ENCODE measurements at regions not wholly inside any gene's neighbourhood (a gene's known extent, or its start where the extent isn't known, plus 50 kb on each side); places are given as distances from the start of the nearest gene placed in this dataset.

- RAD21 ChIA-PET (ENCODE audit: unreplicated experiment), result no interaction called here
- in situ Hi-C loops (cut with MboI) (no loop called here), intact Hi-C loops (cut with micrococcal nuclease; ENCODE audit: unreplicated experiment) (no loop called here)
- Histone ChIP-seq H3K27me3 (replicated peaks in 1 of 2; ENCODE audit: control insufficient read depth in 2 of 2, insufficient read depth in 2 of 2, low read length in 1 of 2) (no peaks in the 10 kb centered on the region; a peak in 1 of 4 replicates), H4K20me1 (ENCODE audit: control insufficient read depth, insufficient read depth) (no peaks in the 10 kb centered on the region), H3K36me3 (ENCODE audit: control insufficient read depth in 2 of 2, insufficient read depth in 2 of 2, low read length in 1 of 2) (no peaks in the 10 kb centered on the region), H3K4me2 (ENCODE audit: control insufficient read depth, insufficient read depth) (no peak overlapping the region), H3K79me2 (ENCODE audit: control insufficient read depth, insufficient read depth, low read length) (no peaks in the 10 kb centered on the region), H2AFZ (ENCODE audit: control insufficient read depth, low read depth, low read length) (no peak overlapping the region), H3K4me3 (no peak overlapping the region), H3K4me1 (ENCODE audit: control insufficient read depth, insufficient read depth, low read length) (no peaks in the 10 kb centered on the region), H3K27ac (ENCODE audit: control insufficient read depth, insufficient read depth) (no peak overlapping the region), H3K9ac (ENCODE audit: control insufficient read depth, insufficient read depth, low read length) (no peak overlapping the region), H3K9me3 (replicated peaks; ENCODE audit: control insufficient read depth, insufficient read depth, low read length) (no peaks in the 10 kb centered on the region)
- WGBS (ENCODE audit: insufficient coverage, insufficient replicate concordance, low lambda C conversion rate, missing lambda C conversion rate), result 30% methylated on average over 7 of the region's 7 CpGs
- POLR2A ChIA-PET, result interaction anchor here (0.7 kb wide), 1 partner anchor 12 kb away, joined by 3 read pairs; no protein-coding TSS in a partner anchor
- SMC1A ChIA-PET (ENCODE audit: uncharacterized antibody, unreplicated experiment), result interaction anchor here (0.9 to 1.5 kb wide), 2 partner anchors 10 to 129 kb away, joined by 3 read pairs; no protein-coding TSS in a partner anchor
- no peak for DNase-seq (ENCODE audit: low read depth, low spot score)
- no peak for TF ChIP-seq BRCA1 (IDR thresholded peaks at IDR 0.05; ENCODE audit: low read depth, low read length)
- no peak for TF ChIP-seq GATAD2B (conservative IDR thresholded peaks at IDR 0.05; ENCODE audit: low read depth)
- no peak for TF ChIP-seq CTCF (IDR thresholded peaks at IDR 0.05 in 2 of 3, conservative IDR thresholded peaks at IDR 0.05 in 1 of 3; ENCODE audit: control insufficient read depth in 2 of 3, extremely low read depth in 1 of 3, insufficient read depth in 1 of 3, low read depth in 3 of 3, low read length in 3 of 3)
- TF ChIP-seq MTA2 (IDR thresholded peaks at IDR 0.05; ENCODE audit: low read depth), result no peak
- no peak for TF ChIP-seq ETV6 (conservative IDR thresholded peaks at IDR 0.05 in 1 of 2, IDR thresholded peaks at IDR 0.05 in 1 of 2; ENCODE audit: borderline replicate concordance in 1 of 2, low read depth in 1 of 2)
- TF ChIP-seq NR2C1 (IDR thresholded peaks at IDR 0.05), result no peak
- no peak for TF ChIP-seq TCF7 (IDR thresholded peaks at IDR 0.05; ENCODE audit: borderline replicate concordance)
- TF ChIP-seq PAX8 (IDR thresholded peaks at IDR 0.05), result no peak
- no peak for TF ChIP-seq ESRRA (IDR thresholded peaks at IDR 0.05; ENCODE audit: low read length)
- no peak for TF ChIP-seq TCF3 (IDR thresholded peaks at IDR 0.05; ENCODE audit: borderline replicate concordance, insufficient read depth, low read depth, low read length)
- no peak for ATAC-seq
- CTCF ChIA-PET, result interaction anchor here (0.7 to 1.4 kb wide), 2 partner anchors 10 to 42 kb away, joined by 3 to 4 read pairs; no protein-coding TSS in a partner anchor
- FAIRE-seq, result no peak
- BruUV-seq (replicated peaks), result no TSS peak
Measured at GRCh38 chr12:72134246-72135020, 137.7 kb upstream of the TRHDE start.

All from GM12878 (cell line).